T-helper 1 cell treated with Interleukin-12 subunit alpha and Interleukin-12 subunit beta and Interleukin-4 antibody, amounts not matched to agents 30 μg/mL and 1 μg/mL, for 36 hours (primary cell): ENCODE measurements at regions not wholly inside any gene's neighbourhood (a gene's known extent, or its start where the extent isn't known, plus 50 kb on each side); places are given as distances from the start of the nearest gene placed in this dataset.

Experiments
- H3K27ac Mint-ChIP-seq: one replicate; pipeline ENCODE4 v1.8.0; 2021; ENCODE audit warnings: mild to moderate bottlenecking, mixed read lengths
- H3K27me3 Mint-ChIP-seq: one replicate; pipeline ENCODE4 v1.8.0; 2021; ENCODE audit warnings: low read depth, mixed read lengths
- H3K36me3 Mint-ChIP-seq: one replicate; pipeline ENCODE4 v1.8.0; 2021; ENCODE audit warnings: low read depth, mixed read lengths
- H3K4me1 Mint-ChIP-seq: one replicate; pipeline ENCODE4 v1.8.0; 2021; ENCODE audit warnings: low read depth, mixed read lengths
- H3K4me3 Mint-ChIP-seq: one replicate; pipeline ENCODE4 v1.8.0; 2021; ENCODE audit warnings: mild to moderate bottlenecking, moderate library complexity, mixed read lengths
- H3K9me3 Mint-ChIP-seq: one replicate; pipeline ENCODE4 v1.8.0; 2021; ENCODE audit warnings: mixed read lengths

DNA sequence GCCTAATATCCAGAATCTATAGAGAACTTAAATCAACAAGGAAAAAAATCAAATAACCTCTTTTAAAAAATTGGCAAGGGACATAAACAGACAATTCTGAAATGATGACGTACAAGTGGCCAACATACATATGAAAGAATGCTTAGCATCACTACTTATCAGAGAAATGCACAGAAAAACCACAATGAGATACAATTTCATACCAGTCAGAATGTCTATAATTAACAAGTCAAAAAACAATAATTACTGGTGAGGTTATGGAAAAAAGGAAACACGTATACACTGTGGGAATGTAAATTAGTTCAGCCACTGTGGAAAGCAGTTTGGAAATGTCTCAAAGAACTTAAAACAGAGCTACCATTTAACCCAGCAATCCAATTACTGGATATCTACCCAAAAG lies 1192.0 kb downstream of the CDH12 start:
- H3K4me3 Mint-ChIP-seq = no peak overlapping the region
- H3K27ac Mint-ChIP-seq = no peak overlapping the region
- H3K36me3 Mint-ChIP-seq = no peaks in the 10 kb centered on the region
- H3K9me3 Mint-ChIP-seq = peaks cover 16% of the 10 kb centered on the region
- H3K27me3 Mint-ChIP-seq = no peaks in the 10 kb centered on the region
- H3K4me1 Mint-ChIP-seq = no peaks in the 10 kb centered on the region

DNA sequence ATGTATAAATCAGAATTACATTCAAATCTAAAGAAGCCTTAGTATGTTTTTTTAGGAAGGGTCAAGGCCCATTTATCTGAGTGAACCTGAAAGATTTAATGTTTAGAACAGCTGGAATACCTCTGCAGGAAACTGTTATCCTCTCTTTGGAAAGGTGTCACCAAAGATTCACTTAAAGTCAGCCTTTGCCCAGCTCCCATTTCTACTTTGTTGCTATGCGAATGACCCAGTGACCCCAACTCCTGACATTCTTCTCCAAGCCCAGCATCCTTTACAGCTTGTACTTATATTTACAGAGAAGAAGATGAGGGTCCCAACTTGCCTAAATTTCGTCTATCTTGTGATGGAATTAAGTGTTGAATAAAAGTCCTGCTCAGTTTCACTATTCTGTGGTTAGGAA lies 1198.6 kb downstream of the CDH12 start:
- Mint-ChIP-seq H3K4me1 (no peaks in the 10 kb centered on the region), H3K27ac (no peak overlapping the region), H3K27me3 (no peaks in the 10 kb centered on the region), H3K9me3 (no peaks in the 10 kb centered on the region), H3K4me3 (no peak overlapping the region), H3K36me3 (no peaks in the 10 kb centered on the region)

DNA sequence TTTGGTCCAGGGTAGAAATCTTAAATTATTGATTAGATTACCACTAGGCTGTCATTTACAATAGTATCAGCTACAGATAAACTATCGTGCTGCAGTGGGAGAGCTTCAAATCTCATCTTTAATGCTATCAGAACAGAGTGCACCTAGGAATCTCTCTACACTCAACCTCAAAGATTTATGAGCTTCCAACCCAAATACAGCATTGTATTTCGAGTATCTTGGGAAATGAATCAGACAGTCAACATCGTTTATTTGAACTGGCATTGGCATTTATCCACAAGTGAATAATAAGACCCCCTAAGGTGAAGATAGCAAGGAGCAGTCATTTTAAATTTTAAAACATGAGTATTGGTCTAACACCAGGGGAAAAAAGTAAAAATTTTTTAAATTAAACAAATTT lies 1203.2 kb downstream of the CDH12 start:
- H3K27ac Mint-ChIP-seq = no peak overlapping the region
- H3K4me1 Mint-ChIP-seq = no peaks in the 10 kb centered on the region
- H3K36me3 Mint-ChIP-seq = no peaks in the 10 kb centered on the region
- H3K9me3 Mint-ChIP-seq = no peaks in the 10 kb centered on the region
- no peak overlapping the region for H3K4me3 Mint-ChIP-seq
- H3K27me3 Mint-ChIP-seq = no peaks in the 10 kb centered on the region

DNA sequence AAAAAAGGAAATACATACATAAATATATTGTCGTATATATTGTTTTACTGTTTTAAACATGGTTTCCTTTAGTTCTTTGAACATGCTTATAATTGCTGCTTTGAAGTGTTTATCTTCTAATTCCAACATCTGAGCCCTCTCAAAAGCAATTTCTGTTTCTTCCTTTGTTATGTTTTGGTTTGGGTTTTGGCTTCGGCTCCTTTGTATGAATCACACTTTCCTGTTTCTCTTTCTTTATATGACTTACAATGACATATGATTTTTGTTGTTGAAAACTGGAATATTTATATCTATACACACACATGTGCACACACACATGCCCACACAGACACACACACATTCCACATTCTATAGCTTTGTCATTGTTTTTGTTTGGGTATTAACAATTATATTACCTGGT lies 1206.7 kb downstream of the CDH12 start:
- no peaks in the 10 kb centered on the region for H3K36me3 Mint-ChIP-seq
- H3K9me3 Mint-ChIP-seq = no peaks in the 10 kb centered on the region
- no peaks in the 10 kb centered on the region for H3K4me1 Mint-ChIP-seq
- no peak overlapping the region for H3K4me3 Mint-ChIP-seq
- no peak overlapping the region for H3K27ac Mint-ChIP-seq
- H3K27me3 Mint-ChIP-seq = no peaks in the 10 kb centered on the region

DNA sequence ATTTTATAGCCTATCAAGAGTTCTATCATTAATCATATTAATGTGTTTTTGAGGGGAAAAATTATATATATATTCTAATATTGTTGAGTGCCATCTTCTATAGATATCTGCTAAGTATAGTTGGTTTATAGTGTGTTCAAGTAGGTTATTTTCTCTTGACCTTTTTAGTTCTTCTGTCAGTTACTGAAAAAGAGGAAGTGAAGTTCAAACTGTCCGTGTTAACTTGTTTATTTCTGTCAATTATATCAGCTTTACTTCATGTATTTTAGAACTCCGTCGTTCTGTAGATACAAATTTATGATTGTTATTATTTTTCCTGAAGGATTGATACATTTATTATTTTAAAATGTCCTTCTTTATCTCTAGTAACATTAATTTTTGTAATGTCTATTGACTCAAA lies 1209.1 kb downstream of the CDH12 start:
- Mint-ChIP-seq H3K4me1 (no peaks in the 10 kb centered on the region), H3K4me3 (no peak overlapping the region), H3K27me3 (no peaks in the 10 kb centered on the region), H3K9me3 (no peaks in the 10 kb centered on the region), H3K27ac (no peak overlapping the region), H3K36me3 (no peaks in the 10 kb centered on the region)

DNA sequence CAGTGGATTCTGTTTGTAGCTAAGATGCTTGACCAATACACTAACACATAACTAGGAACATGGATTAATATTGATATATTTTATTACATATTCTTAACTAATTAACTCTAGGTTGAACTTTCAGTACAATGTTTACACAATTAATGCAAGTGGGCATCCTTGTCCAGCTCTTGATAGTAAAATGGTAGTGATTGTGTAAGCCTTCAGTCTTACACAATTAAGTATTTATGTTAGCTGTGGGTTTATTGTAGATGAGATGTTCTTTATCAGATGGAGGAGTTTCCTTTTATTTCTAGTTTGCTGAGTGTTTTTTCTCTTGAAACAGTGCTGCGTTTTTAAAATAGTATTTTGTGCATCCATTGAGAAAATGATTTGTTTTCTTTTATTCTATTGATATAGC lies 1210.8 kb downstream of the CDH12 start:
- H3K27ac Mint-ChIP-seq = no peak overlapping the region
- H3K4me3 Mint-ChIP-seq = no peak overlapping the region
- no peaks in the 10 kb centered on the region for H3K27me3 Mint-ChIP-seq
- no peaks in the 10 kb centered on the region for H3K36me3 Mint-ChIP-seq
- no peaks in the 10 kb centered on the region for H3K9me3 Mint-ChIP-seq
- no peaks in the 10 kb centered on the region for H3K4me1 Mint-ChIP-seq

DNA sequence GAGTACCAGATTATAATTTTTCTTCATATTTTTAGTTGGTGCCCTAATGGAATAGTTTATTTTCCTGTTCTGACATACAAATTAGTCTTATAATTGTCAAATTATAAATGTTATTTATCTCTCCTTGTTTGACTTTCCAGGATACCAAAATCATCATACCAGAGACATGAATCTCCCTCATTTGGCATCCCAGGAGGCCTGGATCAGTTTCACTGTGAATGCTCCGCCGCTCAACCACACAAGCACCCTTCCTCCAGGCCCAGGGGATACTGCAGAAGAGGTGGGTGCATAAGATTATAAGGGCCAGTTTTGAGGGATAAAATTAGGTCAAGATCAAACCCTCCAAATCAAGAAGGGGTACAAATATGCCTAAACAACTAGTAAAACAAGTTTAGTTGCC lies 1229.3 kb downstream of the CDH12 start:
- H3K4me1 Mint-ChIP-seq = no peaks in the 10 kb centered on the region

DNA sequence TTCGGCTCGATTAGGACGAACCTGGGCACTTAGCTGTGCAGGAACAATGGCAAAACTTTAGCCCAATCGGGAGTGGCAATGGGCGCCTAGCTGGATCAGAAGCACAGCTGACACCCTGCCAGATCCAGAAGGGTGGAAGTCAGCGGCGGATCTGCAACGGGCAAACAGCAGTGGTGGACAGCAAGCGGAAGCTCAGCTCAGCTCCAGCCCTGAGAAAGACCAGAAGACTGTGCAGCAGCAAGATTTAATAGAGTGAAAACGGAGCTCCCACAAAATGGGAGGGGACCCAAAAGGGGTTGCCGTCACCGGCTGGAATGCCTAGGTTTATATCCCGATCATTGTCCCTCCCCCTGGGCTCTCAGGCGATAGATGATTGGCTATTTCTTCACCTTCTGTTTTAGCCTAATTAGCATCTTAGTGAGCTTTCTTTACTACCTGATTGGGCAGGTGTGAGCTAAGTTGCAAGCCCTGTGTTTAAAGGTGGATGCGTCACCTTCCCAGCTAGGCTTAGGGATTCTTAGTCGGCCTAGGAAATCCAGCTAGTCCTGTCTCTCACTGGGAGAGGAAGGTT lies 1237.9 kb downstream of the CDH12 start:
- Mint-ChIP-seq H3K4me1 (no peaks in the 10 kb centered on the region), H3K4me3 (no peak overlapping the region), H3K27ac (no peak overlapping the region), H3K36me3 (no peaks in the 10 kb centered on the region), H3K27me3 (no peaks in the 10 kb centered on the region), H3K9me3 (peaks cover 18% of the 10 kb centered on the region)

More for the DNA sequence above, 1229.3 kb downstream of the CDH12 start:
- H3K27me3 Mint-ChIP-seq = no peaks in the 10 kb centered on the region
- no peaks in the 10 kb centered on the region for H3K36me3 Mint-ChIP-seq
- no peak overlapping the region for H3K4me3 Mint-ChIP-seq
- H3K9me3 Mint-ChIP-seq = no peaks in the 10 kb centered on the region
- no peak overlapping the region for H3K27ac Mint-ChIP-seq

DNA sequence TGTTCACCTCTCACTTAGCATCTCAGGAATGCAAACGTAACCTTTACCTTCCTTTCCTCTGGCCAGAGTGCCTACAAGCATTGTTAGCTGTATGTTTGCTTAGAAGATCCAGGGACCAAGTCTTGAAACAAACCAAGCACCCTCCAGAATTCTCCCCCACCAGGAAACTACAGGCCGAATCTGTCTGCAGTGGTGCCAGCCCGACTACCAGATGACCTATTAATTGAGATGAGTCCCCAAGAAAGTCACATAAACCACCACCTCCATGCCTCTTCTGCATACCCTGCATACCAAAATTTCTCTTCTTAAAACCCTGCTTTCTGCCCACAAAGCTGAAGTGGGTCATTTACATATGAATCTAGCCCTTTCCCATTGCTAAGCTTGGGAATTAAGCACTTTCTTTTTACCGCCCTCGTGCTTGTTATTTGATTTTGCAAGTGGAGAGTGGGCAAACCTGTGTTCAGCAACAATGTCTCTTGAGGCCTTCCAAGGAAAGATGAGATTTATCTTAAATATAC lies 1239.1 kb downstream of the CDH12 start:
- Mint-ChIP-seq H3K9me3 (peaks cover 18% of the 10 kb centered on the region), H3K27ac (no peak overlapping the region), H3K4me3 (no peak overlapping the region), H3K36me3 (no peaks in the 10 kb centered on the region), H3K27me3 (no peaks in the 10 kb centered on the region), H3K4me1 (no peaks in the 10 kb centered on the region)

DNA sequence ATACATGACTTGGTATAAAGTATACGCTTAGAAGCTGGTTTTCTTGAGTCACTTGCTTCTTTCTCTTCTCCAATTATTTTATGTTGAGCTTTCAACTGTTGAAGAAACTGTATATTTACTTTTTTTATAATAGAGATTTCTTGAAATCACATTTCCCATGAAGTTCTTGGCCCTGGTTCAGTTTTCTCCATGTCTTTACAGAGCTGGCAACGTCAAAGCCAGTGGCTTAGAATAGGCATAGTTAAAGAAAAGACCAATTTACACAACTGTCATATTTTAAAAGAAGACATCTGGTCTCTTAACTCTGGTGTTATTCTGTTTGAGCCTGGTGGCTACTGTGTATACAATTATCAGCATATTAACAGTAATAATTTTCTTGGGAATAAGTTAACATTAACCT lies 1249.3 kb downstream of the CDH12 start:
- Mint-ChIP-seq H3K4me3 (no peak overlapping the region), H3K27ac (no peak overlapping the region), H3K27me3 (no peaks in the 10 kb centered on the region), H3K9me3 (no peaks in the 10 kb centered on the region), H3K4me1 (no peaks in the 10 kb centered on the region), H3K36me3 (no peaks in the 10 kb centered on the region)

DNA sequence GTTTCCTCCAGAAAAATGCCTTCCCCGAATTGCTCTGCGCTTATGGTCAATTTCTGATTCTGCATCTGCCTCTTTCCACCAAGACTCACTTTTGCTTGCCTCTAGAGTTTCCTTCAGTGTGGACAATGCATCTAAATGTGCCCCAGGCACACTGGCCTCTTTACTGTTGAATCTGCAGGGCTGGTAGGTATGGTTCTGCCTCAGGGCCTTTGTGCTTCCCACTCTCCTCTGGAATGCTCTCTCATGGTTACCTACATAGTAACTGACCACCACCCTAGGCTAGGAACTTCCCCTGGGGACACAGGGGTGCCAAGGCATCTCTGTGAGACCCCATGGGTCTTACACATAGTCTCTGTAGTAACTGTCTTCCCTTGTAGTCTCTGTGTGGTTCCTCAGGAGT lies 1258.6 kb downstream of the CDH12 start:
- Mint-ChIP-seq H3K36me3 (no peaks in the 10 kb centered on the region), H3K4me1 (no peaks in the 10 kb centered on the region), H3K4me3 (no peak overlapping the region), H3K27ac (no peak overlapping the region), H3K27me3 (no peaks in the 10 kb centered on the region), H3K9me3 (peaks cover 12% of the 10 kb centered on the region)

DNA sequence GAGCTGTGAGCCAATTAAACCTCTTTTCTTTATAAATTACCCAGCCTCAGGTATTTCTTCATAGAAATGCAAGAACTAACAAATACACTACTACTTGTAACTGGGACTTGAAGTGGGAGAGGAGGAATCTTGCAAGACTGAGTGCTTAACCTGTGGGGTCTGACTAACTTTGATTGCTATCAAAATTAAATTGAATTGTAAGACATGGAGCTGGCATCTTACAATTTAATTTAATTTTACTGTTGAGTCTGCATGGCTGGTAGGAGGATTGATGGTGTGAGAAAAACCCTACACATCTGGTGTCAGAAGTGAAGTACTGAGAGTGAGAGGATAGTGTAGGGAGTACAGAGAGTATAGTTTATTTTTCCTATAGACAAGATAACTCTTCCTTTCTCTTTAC lies 1259.9 kb downstream of the CDH12 start:
- H3K27me3 Mint-ChIP-seq = no peaks in the 10 kb centered on the region
- no peaks in the 10 kb centered on the region for H3K36me3 Mint-ChIP-seq
- H3K9me3 Mint-ChIP-seq = peaks cover 12% of the 10 kb centered on the region
- H3K27ac Mint-ChIP-seq = no peak overlapping the region
- H3K4me3 Mint-ChIP-seq = no peak overlapping the region
- no peaks in the 10 kb centered on the region for H3K4me1 Mint-ChIP-seq

DNA sequence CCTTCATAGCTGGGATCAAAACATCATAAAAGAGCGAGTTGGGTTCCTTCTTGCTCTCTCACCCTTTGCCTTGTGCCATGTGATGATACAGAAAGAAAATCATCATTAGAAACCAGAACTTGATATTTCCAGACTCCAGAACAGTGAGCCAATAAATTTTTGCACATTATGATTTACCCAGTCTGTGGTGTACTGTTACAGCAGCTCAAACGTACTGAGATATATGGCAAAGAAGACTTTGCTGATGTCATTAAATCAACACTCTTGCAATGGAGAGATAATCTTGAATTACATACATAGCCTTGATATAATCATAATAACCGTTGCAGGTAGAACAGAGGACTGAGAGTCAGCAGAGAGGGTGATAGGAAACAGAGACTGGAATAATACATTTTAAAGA lies 1271.6 kb downstream of the CDH12 start:
- Mint-ChIP-seq H3K36me3 (no peaks in the 10 kb centered on the region), H3K4me1 (no peaks in the 10 kb centered on the region), H3K27me3 (no peaks in the 10 kb centered on the region), H3K9me3 (peaks cover 13% of the 10 kb centered on the region), H3K4me3 (no peak overlapping the region), H3K27ac (no peak overlapping the region)

DNA sequence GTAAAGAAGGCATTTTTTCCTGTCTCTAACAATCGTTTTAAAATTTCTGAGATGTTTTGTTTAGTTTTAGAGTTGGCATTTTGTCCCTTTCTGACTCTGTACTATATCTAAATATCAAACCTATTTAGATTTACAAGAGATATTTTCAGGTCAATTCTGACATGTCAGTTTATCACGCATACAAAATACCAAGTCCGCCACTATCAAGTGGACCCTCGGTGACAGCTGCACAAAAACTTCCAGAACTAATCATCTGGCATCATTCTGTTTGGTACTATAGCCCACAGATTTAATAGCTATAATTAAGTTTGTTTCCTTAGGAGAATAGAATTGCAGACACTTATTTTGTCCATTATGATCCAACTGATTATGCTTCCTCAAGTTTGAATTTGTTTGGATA lies 1278.2 kb downstream of the CDH12 start:
- no peaks in the 10 kb centered on the region for H3K4me1 Mint-ChIP-seq
- no peaks in the 10 kb centered on the region for H3K9me3 Mint-ChIP-seq
- H3K27me3 Mint-ChIP-seq = no peaks in the 10 kb centered on the region
- H3K27ac Mint-ChIP-seq = no peak overlapping the region
- no peak overlapping the region for H3K4me3 Mint-ChIP-seq
- H3K36me3 Mint-ChIP-seq = no peaks in the 10 kb centered on the region

DNA sequence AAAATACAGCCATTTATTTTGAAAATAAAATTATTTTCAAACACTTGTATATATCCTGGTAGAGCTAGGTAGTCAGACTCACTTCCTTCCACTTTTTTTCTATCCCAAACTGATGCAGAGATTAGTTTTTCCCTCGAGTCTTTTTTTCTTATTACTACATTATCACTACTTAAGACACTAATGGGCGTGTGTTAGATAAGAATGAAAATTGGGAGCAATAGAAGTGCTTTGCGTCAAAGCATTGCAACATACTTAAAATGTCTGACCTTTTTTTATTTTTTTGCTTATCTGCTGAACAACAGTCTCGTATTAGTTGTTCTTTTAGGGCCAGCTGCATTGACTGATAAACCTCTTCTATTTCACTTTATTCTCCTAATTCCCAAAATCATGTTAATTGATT lies 1278.7 kb downstream of the CDH12 start:
- Mint-ChIP-seq H3K36me3 (no peaks in the 10 kb centered on the region), H3K9me3 (no peaks in the 10 kb centered on the region), H3K27ac (no peak overlapping the region), H3K27me3 (no peaks in the 10 kb centered on the region), H3K4me3 (no peak overlapping the region), H3K4me1 (no peaks in the 10 kb centered on the region)
